CD4-positive, alpha-beta T cell treated with Interleukin-6 at 100 ng/mL for 8 hours (primary cell): ENCODE measurements at regions not wholly inside any gene's neighbourhood (a gene's known extent, or its start where the extent isn't known, plus 50 kb on each side); places are given as distances from the start of the nearest gene placed in this dataset.
"Not testable (repeated sequence)": the region's sequence is repeated elsewhere in the genome, so short reads cannot be mapped to it uniquely, and the experiment has no call there.

Experiments
- DNase-seq: peaks from one replicate; pipeline ENCODE4 v3.0.0-alpha.2; 2020; ENCODE audit warnings: mixed read lengths, low spot score

- DNase-seq, result no peak
Observed at GRCh38 chr10:8344756-8345155, 290.3 kb downstream of the GATA3 start.

GRCh38 chr10:8346861-8347260, 292.4 kb downstream of the GATA3 start:
- DNase-seq, result no peak

GRCh38 chr10:8347614-8348013, 293.1 kb downstream of the GATA3 start:
- not testable (repeated sequence) for DNase-seq

- DNase-seq, result no peak
Observed at GRCh38 chr10:8349610-8350249, 295.2 kb downstream of the GATA3 start.

GRCh38 chr10:8350250-8350967, 295.9 kb downstream of the GATA3 start:
- DNase-seq, result no peak

GRCh38 chr10:8352171-8353075, 297.9 kb downstream of the GATA3 start:
- DNase-seq, result no peak

GRCh38 chr10:8356283-8356682, 301.8 kb downstream of the GATA3 start:
- no peak for DNase-seq

GRCh38 chr10:8359467-8359866, 305.0 kb downstream of the GATA3 start:
- DNase-seq, result no peak

GRCh38 chr10:8360365-8360764, 305.9 kb downstream of the GATA3 start:
- peak; percentile 4 for DNase-seq

GRCh38 chr10:8360814-8361509, 306.5 kb downstream of the GATA3 start:
- DNase-seq, result no peak

GRCh38 chr10:8361510-8361844, 307.0 kb downstream of the GATA3 start:
- DNase-seq, result no peak

GRCh38 chr10:8365935-8366911, 311.7 kb downstream of the GATA3 start:
- peak; percentile 54 for DNase-seq

- DNase-seq, result not testable (repeated sequence)
Observed at GRCh38 chr10:8367672-8368411, 313.4 kb downstream of the GATA3 start.

GRCh38 chr10:8369666-8370065, 315.2 kb downstream of the GATA3 start:
- no peak for DNase-seq

- DNase-seq, result no peak
Observed at GRCh38 chr10:8374334-8374733, 319.8 kb downstream of the GATA3 start.

GRCh38 chr10:8375137-8375536, 320.6 kb downstream of the GATA3 start:
- DNase-seq, result no peak

GRCh38 chr10:8378198-8378983, 323.9 kb downstream of the GATA3 start:
- DNase-seq, result no peak

- DNase-seq, result no peak
Observed at GRCh38 chr10:8379906-8380832, 325.7 kb downstream of the GATA3 start.
